Stimulated activated naive B cell treated with anti-CD40 and anti-IgM and Interleukin-4, amounts not matched to agents 10 μg/mL and 1 μg/mL and 100 μg/mL, for 72 hours (primary cell): ENCODE measurements at regions not wholly inside any gene's neighbourhood (a gene's known extent, or its start where the extent isn't known, plus 50 kb on each side); places are given as distances from the start of the nearest gene placed in this dataset.

Experiments
- ATAC-seq, 2 donors: fragments of 150-1000 bp; cut with Tn5 transposase; replicated peaks; 2 replicates each; pipeline ENCODE4 v1.10.0; 2021; ENCODE audit warnings: moderate library complexity in 1 of 2
- DNase-seq: peaks from one replicate; pipeline ENCODE4 v3.0.0; 2021
- H3K27ac Mint-ChIP-seq: one replicate; pipeline ENCODE4 v1.8.0; 2022; ENCODE audit warnings: mild to moderate bottlenecking, mixed read lengths
- H3K27me3 Mint-ChIP-seq, 2 donors: one replicate each; pipeline ENCODE4 v1.8.0; 2022; ENCODE audit warnings: mixed read lengths in 2 of 2
- H3K36me3 Mint-ChIP-seq, 2 donors: one replicate each; pipeline ENCODE4 v1.8.0; 2022; ENCODE audit warnings: mixed read lengths in 2 of 2, mild to moderate bottlenecking in 1 of 2
- H3K4me1 Mint-ChIP-seq, 2 donors: one replicate each; pipeline ENCODE4 v1.8.0; 2022; ENCODE audit warnings: mixed read lengths in 2 of 2, mild to moderate bottlenecking in 1 of 2
- H3K4me3 Mint-ChIP-seq, 2 donors: one replicate each; pipeline ENCODE4 v1.8.0; 2022; ENCODE audit warnings: mild to moderate bottlenecking in 2 of 2, mixed read lengths in 2 of 2, moderate library complexity in 1 of 2
- H3K9me3 Mint-ChIP-seq, 2 donors: one replicate each; pipeline ENCODE4 v1.8.0; 2022; ENCODE audit warnings: mixed read lengths in 2 of 2, mild to moderate bottlenecking in 1 of 2

GRCh38 chr2:144206019-144206418, 313.9 kb downstream of the ZEB2 start:
- Mint-ChIP-seq H3K27me3 (no peaks in the 10 kb centered on the region), H3K4me1 (peaks cover 6 to 8% of the 10 kb centered on the region in 2 donors), H3K9me3 (peaks cover 0 to 4% of the 10 kb centered on the region in 2 donors)

GRCh38 chr2:144201868-144202468, 318.0 kb downstream of the ZEB2 start:
- peaks cover 25 to 29% of the 10 kb centered on the region in 2 donors for H3K36me3 Mint-ChIP-seq
- peaks cover 12 to 13% of the 10 kb centered on the region in 2 donors for H3K4me1 Mint-ChIP-seq
- no peak for ATAC-seq
- H3K9me3 Mint-ChIP-seq, result peaks cover 0 to 7% of the 10 kb centered on the region in 2 donors
- H3K27ac Mint-ChIP-seq, result no peak overlapping the region
- no peaks in the 10 kb centered on the region for H3K27me3 Mint-ChIP-seq
- DNase-seq, result no peak
- no peak overlapping the region for H3K4me3 Mint-ChIP-seq

More at GRCh38 chr2:144206019-144206418, 313.9 kb downstream of the ZEB2 start:
- no peak for DNase-seq
- ATAC-seq, result no peak
- Mint-ChIP-seq H3K36me3 (peaks cover 19 to 32% of the 10 kb centered on the region in 2 donors), H3K27ac (no peak overlapping the region), H3K4me3 (no peak overlapping the region)

GRCh38 chr2:144201126-144201525, 318.8 kb downstream of the ZEB2 start:
- H3K27me3 Mint-ChIP-seq, result no peaks in the 10 kb centered on the region
- ATAC-seq (no peak), DNase-seq (no peak)
- no peak overlapping the region for H3K27ac Mint-ChIP-seq
- peaks cover 12 to 13% of the 10 kb centered on the region in 2 donors for H3K4me1 Mint-ChIP-seq
- H3K36me3 Mint-ChIP-seq, result peaks cover 25 to 29% of the 10 kb centered on the region in 2 donors
- H3K4me3 Mint-ChIP-seq, result no peak overlapping the region
- H3K9me3 Mint-ChIP-seq, result peaks cover 0 to 7% of the 10 kb centered on the region in 2 donors

- no peaks in the 10 kb centered on the region for H3K27me3 Mint-ChIP-seq
- peaks cover 14 to 19% of the 10 kb centered on the region in 2 donors for H3K4me1 Mint-ChIP-seq
- H3K4me3 Mint-ChIP-seq, result no peak overlapping the region
- DNase-seq (no peak), ATAC-seq (no peak)
- no peak overlapping the region for H3K27ac Mint-ChIP-seq
- H3K9me3 Mint-ChIP-seq, result peaks cover 0 to 7% of the 10 kb centered on the region in 2 donors
- peaks cover 23 to 25% of the 10 kb centered on the region in 2 donors for H3K36me3 Mint-ChIP-seq
Measured at GRCh38 chr2:144198116-144198515, 321.8 kb downstream of the ZEB2 start.

GRCh38 chr2:144194326-144195071, 325.4 kb downstream of the ZEB2 start:
- Mint-ChIP-seq H3K27me3 (no peaks in the 10 kb centered on the region), H3K4me1 (peaks cover 11 to 15% of the 10 kb centered on the region in 2 donors), H3K36me3 (peaks cover 11 to 16% of the 10 kb centered on the region in 2 donors), H3K9me3 (peaks cover 0 to 5% of the 10 kb centered on the region in 2 donors), H3K27ac (no peak overlapping the region), H3K4me3 (no peak overlapping the region)
- DNase-seq, result no peak
- ATAC-seq, result peak; percentile 46 to 62

GRCh38 chr2:144190908-144191605, 328.9 kb downstream of the ZEB2 start:
- Mint-ChIP-seq H3K36me3 (peaks cover 0 to 6% of the 10 kb centered on the region in 2 donors), H3K4me1 (peaks cover 10 to 28% of the 10 kb centered on the region in 2 donors), H3K9me3 (no peaks in the 10 kb centered on the region), H3K27me3 (no peaks in the 10 kb centered on the region), H3K4me3 (no peak overlapping the region), H3K27ac (no peak overlapping the region)
- ATAC-seq (no peak), DNase-seq (no peak)

GRCh38 chr2:144183727-144184126, 336.2 kb downstream of the ZEB2 start:
- Mint-ChIP-seq H3K27me3 (no peaks in the 10 kb centered on the region), H3K36me3 (peaks cover 10 to 19% of the 10 kb centered on the region in 2 donors), H3K27ac (peak overlapping the region; percentile 39), H3K4me3 (peak overlapping the region; percentile 49 to 50), H3K9me3 (peaks cover 0 to 4% of the 10 kb centered on the region in 2 donors), H3K4me1 (peaks cover 13 to 40% of the 10 kb centered on the region in 2 donors)
- DNase-seq, result peak; percentile 53
- peak; percentile 98 to 99 for ATAC-seq

GRCh38 chr2:144181001-144181400, 338.9 kb downstream of the ZEB2 start:
- DNase-seq, result no peak
- Mint-ChIP-seq H3K4me3 (no peak overlapping the region), H3K9me3 (peaks cover 4 to 6% of the 10 kb centered on the region in 2 donors), H3K4me1 (peaks cover 10 to 21% of the 10 kb centered on the region in 2 donors), H3K27ac (no peak overlapping the region), H3K27me3 (no peaks in the 10 kb centered on the region), H3K36me3 (peaks cover 17 to 30% of the 10 kb centered on the region in 2 donors)
- no peak for ATAC-seq

GRCh38 chr2:144180131-144180530, 339.8 kb downstream of the ZEB2 start:
- ATAC-seq, result no peak
- Mint-ChIP-seq H3K27ac (no peak overlapping the region), H3K4me3 (no peak overlapping the region), H3K9me3 (peaks cover 4 to 6% of the 10 kb centered on the region in 2 donors), H3K27me3 (no peaks in the 10 kb centered on the region), H3K4me1 (peaks cover 8 to 13% of the 10 kb centered on the region in 2 donors), H3K36me3 (peaks cover 17 to 30% of the 10 kb centered on the region in 2 donors)
- no peak for DNase-seq

- H3K4me1 Mint-ChIP-seq, result no peaks in the 10 kb centered on the region
- no peak overlapping the region for H3K27ac Mint-ChIP-seq
- peaks cover 19 to 21% of the 10 kb centered on the region in 2 donors for H3K36me3 Mint-ChIP-seq
- ATAC-seq, result no peak
- DNase-seq, result no peak
- H3K9me3 Mint-ChIP-seq, result peaks cover 10 to 11% of the 10 kb centered on the region in 2 donors
- no peaks in the 10 kb centered on the region for H3K27me3 Mint-ChIP-seq
- no peak overlapping the region for H3K4me3 Mint-ChIP-seq
Measured at GRCh38 chr2:144170179-144170578, 349.7 kb downstream of the ZEB2 start.

GRCh38 chr2:144166743-144167142, 353.2 kb downstream of the ZEB2 start:
- Mint-ChIP-seq H3K9me3 (no peaks in the 10 kb centered on the region), H3K27ac (no peak overlapping the region), H3K36me3 (no peaks in the 10 kb centered on the region), H3K4me3 (no peak overlapping the region), H3K4me1 (peaks cover 7 to 10% of the 10 kb centered on the region in 2 donors), H3K27me3 (no peaks in the 10 kb centered on the region)
- ATAC-seq (peak in 1 of 2 donors; percentile 53), DNase-seq (no peak)

GRCh38 chr2:144165599-144166250, 354.2 kb downstream of the ZEB2 start:
- H3K27me3 Mint-ChIP-seq, result no peaks in the 10 kb centered on the region

GRCh38 chr2:144163592-144163991, 356.3 kb downstream of the ZEB2 start:
- Mint-ChIP-seq H3K36me3 (no peaks in the 10 kb centered on the region), H3K9me3 (no peaks in the 10 kb centered on the region), H3K4me3 (no peak overlapping the region), H3K27me3 (no peaks in the 10 kb centered on the region), H3K4me1 (peaks cover 7 to 10% of the 10 kb centered on the region in 2 donors), H3K27ac (no peak overlapping the region)
- DNase-seq (no peak), ATAC-seq (no peak)

More at GRCh38 chr2:144165599-144166250, 354.2 kb downstream of the ZEB2 start:
- Mint-ChIP-seq H3K4me3 (no peak overlapping the region), H3K36me3 (no peaks in the 10 kb centered on the region), H3K4me1 (peaks cover 7 to 10% of the 10 kb centered on the region in 2 donors), H3K27ac (no peak overlapping the region), H3K9me3 (no peaks in the 10 kb centered on the region)
- DNase-seq (no peak), ATAC-seq (no peak)

GRCh38 chr2:144162652-144163051, 357.3 kb downstream of the ZEB2 start:
- ATAC-seq (peak; percentile 66 to 75), DNase-seq (peak; percentile 18)
- Mint-ChIP-seq H3K4me1 (peaks cover 7 to 10% of the 10 kb centered on the region in 2 donors), H3K27me3 (no peaks in the 10 kb centered on the region), H3K4me3 (no peak overlapping the region), H3K9me3 (no peaks in the 10 kb centered on the region), H3K27ac (no peak overlapping the region), H3K36me3 (no peaks in the 10 kb centered on the region)
